ENCODE measurements at regions not wholly inside any gene's neighbourhood (a gene's known extent, or its start where the extent isn't known, plus 50 kb on each side); places are given as distances from the start of the nearest gene placed in this dataset.

GRCh38 chr4:138740816-138741745, 274.5 kb upstream of the NOCT start:
- DNase-seq, result no peak

- no peak for DNase-seq
Observed at GRCh38 chr4:138736362-138736761, 279.2 kb upstream of the NOCT start.

GRCh38 chr4:138734746-138735145, 280.8 kb upstream of the NOCT start:
- no peak for DNase-seq

GRCh38 chr4:138728566-138728965, 287.0 kb upstream of the NOCT start:
- DNase-seq, result no peak

DNA sequence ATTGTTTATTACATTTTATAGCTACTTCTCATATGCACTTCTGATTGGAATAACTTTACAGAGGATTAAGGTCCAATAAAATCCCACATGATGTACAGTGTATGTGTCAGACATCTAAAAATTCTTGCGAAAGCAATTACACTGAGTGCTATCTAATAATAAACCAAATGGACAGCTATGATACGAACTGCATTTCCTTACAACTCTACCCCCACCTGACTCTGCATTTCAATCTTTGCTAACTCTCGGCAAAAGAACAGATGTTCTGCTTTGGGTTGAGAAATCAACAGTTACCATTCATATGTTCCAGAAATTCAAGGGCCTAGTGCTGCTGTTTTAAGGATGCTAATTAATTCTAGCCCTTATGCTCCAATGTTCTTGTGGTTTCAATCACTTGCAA, 287.9 kb upstream of the NOCT start:
- no peak for DNase-seq

DNA sequence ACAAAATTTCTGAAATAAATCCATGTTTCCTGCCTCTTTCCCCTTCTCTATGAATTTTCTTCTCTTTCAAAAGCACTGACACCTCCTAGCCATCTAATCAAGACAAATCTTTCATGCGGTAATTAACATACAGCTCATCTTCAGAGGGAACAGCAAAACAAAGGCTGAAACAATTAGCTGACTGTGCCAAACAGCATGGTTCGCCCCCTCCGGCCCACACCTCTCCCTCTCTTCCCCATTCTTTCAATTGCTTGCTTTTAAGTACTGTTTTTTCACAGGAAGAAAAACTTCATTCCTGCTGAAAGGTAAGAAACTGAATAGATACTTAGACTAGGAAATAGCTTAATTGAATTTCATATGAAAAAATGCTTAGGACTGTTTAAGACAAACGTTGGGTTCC, 291.1 kb upstream of the NOCT start:
- no peak for DNase-seq

DNA sequence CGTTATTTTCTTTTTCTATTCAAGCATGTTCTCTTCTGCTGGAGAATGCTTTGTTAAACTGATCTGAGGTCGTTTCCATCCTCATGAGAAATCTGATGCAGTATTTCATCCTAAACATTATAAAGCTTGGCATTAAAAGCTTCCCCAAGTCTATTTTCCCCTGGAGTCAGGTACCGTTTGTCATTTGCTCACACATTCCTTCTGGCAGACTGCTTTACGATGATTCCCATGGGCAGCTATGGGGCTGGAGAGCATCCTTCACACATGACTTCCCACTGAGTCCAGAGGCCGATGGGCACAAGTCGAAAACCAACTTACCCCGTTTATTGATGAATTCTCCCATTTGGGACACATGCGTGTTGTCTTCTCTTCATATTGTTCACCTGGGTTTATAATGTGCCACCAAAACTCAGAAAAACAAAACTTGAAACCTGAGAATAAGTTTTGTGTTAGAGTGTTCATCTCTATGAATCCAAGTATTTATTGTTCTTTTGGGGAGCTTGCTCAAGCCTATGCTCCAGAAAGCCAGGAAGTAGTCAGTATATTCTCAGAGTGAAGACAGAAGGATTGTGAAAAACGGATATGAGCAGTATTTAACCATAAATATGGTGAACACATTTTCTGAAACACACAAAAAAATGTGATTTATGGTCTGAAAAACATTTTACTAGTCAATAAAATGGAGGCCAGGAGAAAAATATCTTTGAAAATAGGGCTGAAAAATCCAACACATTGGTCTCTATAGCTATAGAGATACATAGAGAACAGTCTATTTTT, 298.8 kb upstream of the NOCT start:
- DNase-seq, result no peak

DNA sequence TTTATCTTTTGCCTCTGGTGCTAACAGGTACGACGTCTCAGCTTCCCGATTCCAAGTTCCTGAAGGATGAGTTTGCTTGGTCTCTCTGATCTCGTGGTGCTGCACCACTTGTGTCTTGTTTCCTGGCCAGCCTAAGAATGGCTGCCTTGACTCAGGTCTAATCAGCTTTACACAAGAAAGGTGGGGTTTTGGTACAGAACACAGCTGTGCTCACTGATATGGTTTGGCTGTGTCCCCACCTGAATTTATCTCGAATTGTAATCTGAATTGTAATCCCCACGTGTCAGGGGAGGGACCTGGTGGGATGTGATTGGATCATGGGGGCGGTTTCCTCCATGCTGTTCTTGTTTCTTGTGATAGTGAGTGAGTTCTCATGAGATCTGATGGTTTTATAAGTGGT, 305.3 kb upstream of the NOCT start:
- no peak for DNase-seq

GRCh38 chr4:138709859-138710258, 305.7 kb upstream of the NOCT start:
- DNase-seq, result no peak

- no peak for DNase-seq
Observed at GRCh38 chr4:138707746-138708677, 307.6 kb upstream of the NOCT start.

GRCh38 chr4:138706201-138706600, 309.4 kb upstream of the NOCT start:
- no peak for DNase-seq

DNA sequence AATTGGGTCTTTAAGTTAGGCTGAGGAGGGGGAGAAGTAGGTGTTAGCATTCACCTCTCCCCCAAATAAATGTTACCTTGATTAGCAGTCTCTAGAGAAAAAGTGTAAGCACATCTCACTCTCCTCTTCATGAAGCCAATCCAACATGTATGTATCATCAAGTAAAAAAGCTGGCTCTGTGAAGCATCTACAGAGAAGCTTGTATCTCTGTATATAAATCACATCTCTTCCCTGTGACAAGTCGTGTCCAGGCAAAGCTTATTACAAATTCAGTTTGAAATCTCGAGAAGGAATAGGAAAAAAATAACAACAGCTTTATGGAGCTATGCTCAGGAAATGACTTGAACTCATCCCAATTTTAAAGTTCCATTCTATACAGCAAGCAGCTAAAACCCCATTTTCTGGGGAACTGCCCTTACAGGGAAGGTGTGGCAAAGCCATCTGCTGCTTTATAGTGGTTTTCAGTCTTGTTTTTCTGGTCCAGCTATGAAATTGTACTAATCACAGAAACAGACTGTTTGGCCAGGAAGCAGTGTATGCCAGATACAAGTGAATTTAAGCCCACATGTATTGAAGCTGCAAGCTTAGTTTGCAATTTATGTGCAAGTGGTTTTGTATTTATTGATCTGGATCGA, 313.3 kb upstream of the NOCT start:
- no peak for DNase-seq

- no peak for DNase-seq
Observed at GRCh38 chr4:138698641-138699040, 316.9 kb upstream of the NOCT start.

- DNase-seq, result no peak
Observed at GRCh38 chr4:138697851-138698250, 317.7 kb upstream of the NOCT start.

DNA sequence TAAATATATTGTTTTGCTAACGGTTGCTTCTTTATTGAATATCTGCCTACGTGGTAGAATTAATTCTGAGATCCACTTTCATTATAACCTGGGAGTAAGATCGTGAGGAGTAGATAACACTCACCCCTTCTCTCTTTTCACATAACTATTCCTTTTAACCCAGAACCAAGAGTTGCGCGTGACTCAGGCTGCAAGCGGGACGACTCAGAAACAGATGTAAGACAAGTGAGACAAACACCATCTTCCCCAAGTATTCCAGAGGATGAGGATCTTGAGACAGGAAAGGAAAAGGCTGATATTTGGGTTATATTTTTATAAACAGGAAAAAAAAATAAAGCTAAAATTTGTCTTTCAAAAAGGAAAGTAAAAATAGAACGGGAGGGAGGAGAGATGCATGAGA, 318.8 kb upstream of the NOCT start:
- no peak for DNase-seq

- DNase-seq, result no peak
Observed at GRCh38 chr4:138696058-138696457, 319.5 kb upstream of the NOCT start.

GRCh38 chr4:138693526-138693925, 322.1 kb upstream of the NOCT start:
- DNase-seq, result no peak

- DNase-seq, result no peak
Observed at GRCh38 chr4:138692411-138692810, 323.2 kb upstream of the NOCT start.

- DNase-seq, result no peak
Observed at GRCh38 chr4:138689593-138689992, 326.0 kb upstream of the NOCT start.

DNA sequence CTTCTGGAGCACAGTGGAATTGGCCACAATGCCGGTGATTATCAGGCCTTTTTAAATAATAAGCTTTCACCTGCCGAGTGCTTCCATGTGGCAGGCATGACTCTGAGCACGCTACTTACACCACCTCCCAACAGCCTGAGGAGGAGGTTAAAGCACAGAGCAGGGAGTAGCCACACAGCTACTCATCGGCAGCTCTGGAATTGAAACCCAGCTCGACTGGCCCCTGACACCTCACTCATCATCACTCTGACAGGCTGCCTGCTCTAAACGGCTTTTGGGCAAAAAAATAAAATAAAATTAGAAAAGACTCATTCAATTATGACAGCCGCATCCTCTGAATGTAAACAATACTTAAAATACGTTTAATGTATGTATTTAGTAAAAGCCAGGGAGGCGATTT, 326.4 kb upstream of the NOCT start:
- no peak for DNase-seq

GRCh38 chr4:138688408-138689085, 327.0 kb upstream of the NOCT start:
- no peak for DNase-seq
